DOHH2 (cell line): ENCODE measurements at regions not wholly inside any gene's neighbourhood (a gene's known extent, or its start where the extent isn't known, plus 50 kb on each side); places are given as distances from the start of the nearest gene placed in this dataset.

Experiments used
- H3F3A ChIP-seq: fragments of 200-600 bp; sonication (generic), shearing (Covaris generic); 2 replicates; pipeline ENCODE4 v1.6.0; 2016; ENCODE audit warnings: antibody characterized with exemption, mild to moderate bottlenecking; ENCODE audit not compliant: control insufficient read depth, insufficient read depth
- H3K27ac ChIP-seq: fragments of 200-600 bp; sonication (generic); 2 replicates; pipeline ENCODE4 v1.5.1; 2014; ENCODE audit warnings: low read depth, mild to moderate bottlenecking, low read length, moderate library complexity
- H3K27me3 ChIP-seq: fragments of 200-600 bp; sonication (generic); 2 replicates; pipeline ENCODE4 v1.6.1; 2014; ENCODE audit warnings: mild to moderate bottlenecking, low read length, mixed read lengths; ENCODE audit not compliant: control insufficient read depth
- H3K36me3 ChIP-seq: fragments of 200-600 bp; sonication (generic); 2 replicates; pipeline ENCODE4 v1.6.1; 2014; ENCODE audit warnings: mild to moderate bottlenecking, low read length, moderate library complexity, mixed read lengths; ENCODE audit not compliant: control insufficient read depth
- H3K4me1 ChIP-seq: fragments of 200-600 bp; sonication (generic); 2 replicates; pipeline ENCODE4 v1.6.1; 2014; ENCODE audit warnings: mild to moderate bottlenecking, low read length, mixed read lengths; ENCODE audit not compliant: control insufficient read depth
- H3K4me2 ChIP-seq: fragments of 200-600 bp; sonication (generic); 2 replicates; pipeline ENCODE4 v1.6.0; 2014; ENCODE audit warnings: mild to moderate bottlenecking, low read length, moderate library complexity
- H3K4me3 ChIP-seq: fragments of 200-600 bp; sonication (generic); 2 replicates; pipeline ENCODE4 v1.5.1; 2014; ENCODE audit warnings: mild to moderate bottlenecking, low read length, mixed read lengths
- H3K79me2 ChIP-seq: fragments of 200-600 bp; sonication (generic); 2 replicates; pipeline ENCODE4 v1.6.1; 2014; ENCODE audit warnings: mild to moderate bottlenecking, low read length, mixed read lengths; ENCODE audit not compliant: control insufficient read depth
- H3K9me2 ChIP-seq: fragments of 200-600 bp; sonication (generic); replicated peaks from 2 replicates; pipeline ENCODE4 v1.6.1; 2014; ENCODE audit warnings: mild to moderate bottlenecking, low read length, mixed read lengths; ENCODE audit not compliant: control insufficient read depth
- H3K9me3 ChIP-seq: fragments of 200-600 bp; sonication (generic); 2 replicates; pipeline ENCODE4 v1.6.1; 2014; ENCODE audit warnings: antibody characterized with exemption, low read length, mixed read lengths; ENCODE audit not compliant: control insufficient read depth, insufficient read depth
- H4K20me1 ChIP-seq: fragments of 200-600 bp; sonication (generic); 2 replicates; pipeline ENCODE4 v1.6.0; 2014; ENCODE audit warnings: low read depth, mild to moderate bottlenecking, antibody characterized with exemption, low read length, moderate library complexity; ENCODE audit not compliant: control insufficient read depth, insufficient read depth
- EZH2phosphoT487 ChIP-seq: fragments of 200-600 bp; sonication (generic); IDR thresholded peaks from 2 replicates; pipeline ENCODE4 v1.6.1; 2017; ENCODE audit warnings: borderline replicate concordance, mild to moderate bottlenecking, antibody characterized with exemption, low read length, moderate library complexity, mixed read lengths
- TF ChIP-seq, protein P1 (sequence below): fragments of 200-600 bp; sonication (generic); IDR thresholded peaks from one replicate; pipeline ENCODE4 v1.5.1; 2014; ENCODE audit warnings: antibody characterized with exemption, mild to moderate bottlenecking, low read depth, low read length; ENCODE audit not compliant: poor library complexity, severe bottlenecking

DNA sequence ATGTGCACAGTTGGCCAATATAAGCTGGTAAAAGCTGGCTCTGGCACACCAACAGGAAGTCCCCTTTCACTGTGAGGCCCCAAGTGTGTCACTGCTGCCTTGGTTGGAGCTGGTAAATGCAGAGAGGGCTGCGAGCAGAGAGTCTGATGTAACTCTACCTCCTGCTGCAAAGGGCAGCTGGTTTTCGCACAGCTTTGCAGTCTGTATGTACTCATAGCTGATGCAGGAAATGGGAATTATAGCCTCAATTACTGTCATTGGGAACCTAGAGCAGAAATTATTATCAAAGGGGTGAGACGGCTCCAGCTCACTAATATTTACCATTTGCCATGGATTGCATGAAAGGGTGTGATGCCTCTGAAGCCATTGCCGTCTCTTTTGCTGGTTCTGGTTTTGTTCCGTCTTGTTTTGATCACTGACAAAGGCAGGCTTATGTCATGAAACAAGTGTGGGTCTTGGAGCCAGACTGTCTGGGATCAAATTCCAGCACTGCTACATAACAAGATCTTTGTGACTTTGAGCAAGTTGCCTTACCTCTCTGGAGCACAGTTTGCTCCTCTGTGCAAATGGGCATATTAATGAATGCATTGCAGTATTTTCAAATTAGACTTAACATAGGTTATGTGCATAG is 124.3 kb upstream of the SLC25A48 start:
- Histone ChIP-seq H3K9me2 (no peaks in the 10 kb centered on the region), H3K9me3 (no peaks in the 10 kb centered on the region), H3K4me1 (no peaks in the 10 kb centered on the region), H3K36me3 (no peaks in the 10 kb centered on the region), H3K27me3 (peaks cover 3% of the 10 kb centered on the region; the same call in 1 of the 2 replicates), H3K4me2 (no peak overlapping the region), H3K27ac (no peak overlapping the region), H3F3A (no peaks in the 10 kb centered on the region), H3K4me3 (no peak overlapping the region), H3K79me2 (no peaks in the 10 kb centered on the region), H4K20me1 (no peaks in the 10 kb centered on the region)
- TF ChIP-seq EZH2phosphoT487, result no peak
- TF ChIP-seq, protein P1, sequence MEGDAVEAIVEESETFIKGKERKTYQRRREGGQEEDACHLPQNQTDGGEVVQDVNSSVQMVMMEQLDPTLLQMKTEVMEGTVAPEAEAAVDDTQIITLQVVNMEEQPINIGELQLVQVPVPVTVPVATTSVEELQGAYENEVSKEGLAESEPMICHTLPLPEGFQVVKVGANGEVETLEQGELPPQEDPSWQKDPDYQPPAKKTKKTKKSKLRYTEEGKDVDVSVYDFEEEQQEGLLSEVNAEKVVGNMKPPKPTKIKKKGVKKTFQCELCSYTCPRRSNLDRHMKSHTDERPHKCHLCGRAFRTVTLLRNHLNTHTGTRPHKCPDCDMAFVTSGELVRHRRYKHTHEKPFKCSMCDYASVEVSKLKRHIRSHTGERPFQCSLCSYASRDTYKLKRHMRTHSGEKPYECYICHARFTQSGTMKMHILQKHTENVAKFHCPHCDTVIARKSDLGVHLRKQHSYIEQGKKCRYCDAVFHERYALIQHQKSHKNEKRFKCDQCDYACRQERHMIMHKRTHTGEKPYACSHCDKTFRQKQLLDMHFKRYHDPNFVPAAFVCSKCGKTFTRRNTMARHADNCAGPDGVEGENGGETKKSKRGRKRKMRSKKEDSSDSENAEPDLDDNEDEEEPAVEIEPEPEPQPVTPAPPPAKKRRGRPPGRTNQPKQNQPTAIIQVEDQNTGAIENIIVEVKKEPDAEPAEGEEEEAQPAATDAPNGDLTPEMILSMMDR, result no peak

DNA sequence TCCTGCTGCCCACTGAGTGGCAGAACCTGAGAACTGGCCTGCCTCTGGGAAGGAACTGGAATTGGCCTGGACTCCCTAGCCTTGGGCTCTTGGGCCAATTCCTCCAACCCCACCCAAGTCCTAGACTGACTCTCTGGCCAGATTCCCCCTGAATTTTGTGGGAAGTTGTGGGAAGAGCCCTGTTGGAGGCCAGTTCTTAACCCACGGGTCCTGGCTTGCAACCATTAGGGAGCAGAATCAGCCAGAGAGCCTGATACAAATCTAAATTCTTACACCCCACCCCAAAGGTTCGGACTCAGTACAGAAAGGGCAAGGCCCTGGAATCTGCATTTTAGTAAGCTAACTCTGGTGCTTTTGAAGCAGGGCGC is 125.3 kb upstream of the SLC25A48 start:
- H3F3A ChIP-seq, result no peaks in the 10 kb centered on the region
- H3K9me2 ChIP-seq, result no peaks in the 10 kb centered on the region
- no peak overlapping the region for H3K4me3 ChIP-seq
- no peak overlapping the region for H3K27ac ChIP-seq
- no peaks in the 10 kb centered on the region for H3K4me1 ChIP-seq
- H4K20me1 ChIP-seq, result no peaks in the 10 kb centered on the region
- no peaks in the 10 kb centered on the region for H3K36me3 ChIP-seq
- peaks cover 4% of the 10 kb centered on the region; the same call in 1 of the 2 replicates for H3K27me3 ChIP-seq
- no peaks in the 10 kb centered on the region for H3K79me2 ChIP-seq
- TF ChIP-seq, protein P1, result no peak
- no peak for TF ChIP-seq EZH2phosphoT487
- no peak overlapping the region for H3K4me2 ChIP-seq
- H3K9me3 ChIP-seq, result no peaks in the 10 kb centered on the region

DNA sequence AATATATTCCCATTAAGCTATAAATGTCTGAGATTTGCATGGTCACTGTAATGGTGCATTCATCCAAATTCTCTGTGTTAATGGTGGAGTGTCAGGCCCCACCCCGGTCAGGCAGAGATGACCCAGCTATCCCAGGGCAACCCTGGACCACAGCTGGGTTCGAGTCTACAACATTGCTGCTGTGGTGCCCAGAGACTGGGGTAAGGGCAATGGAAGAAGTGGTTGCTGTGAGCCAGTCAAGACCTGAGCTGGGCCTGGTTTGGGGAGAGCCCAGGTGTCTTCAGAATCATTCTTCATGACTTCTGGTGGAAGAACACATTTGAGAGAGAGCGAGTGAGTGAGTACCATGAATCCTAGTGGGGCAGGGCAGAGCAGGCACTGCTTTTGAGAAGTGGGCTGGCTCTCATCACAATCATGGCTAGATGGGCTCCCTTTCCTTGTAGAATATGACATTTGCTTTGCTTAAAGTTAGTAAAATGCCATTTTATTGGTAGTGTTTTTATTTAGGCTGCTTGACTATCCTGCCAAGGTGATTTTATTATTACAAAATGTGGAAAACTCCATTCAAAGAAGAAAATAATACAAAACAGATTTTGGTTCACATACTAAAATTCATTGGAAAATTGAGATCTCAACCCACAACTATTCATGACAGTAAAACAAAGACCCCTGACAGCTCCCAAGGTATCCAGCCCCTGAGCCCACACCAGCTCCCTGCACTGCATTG is 125.8 kb upstream of the SLC25A48 start:
- Histone ChIP-seq H3K27me3 (peaks cover 4% of the 10 kb centered on the region; the same call in 1 of the 2 replicates), H3K4me3 (no peak overlapping the region), H3K79me2 (no peaks in the 10 kb centered on the region), H3K9me3 (no peaks in the 10 kb centered on the region), H3F3A (no peaks in the 10 kb centered on the region), H3K4me1 (no peaks in the 10 kb centered on the region), H3K36me3 (no peaks in the 10 kb centered on the region), H4K20me1 (no peaks in the 10 kb centered on the region), H3K4me2 (no peak overlapping the region), H3K9me2 (no peaks in the 10 kb centered on the region), H3K27ac (no peak overlapping the region)
- no peak for TF ChIP-seq EZH2phosphoT487
- TF ChIP-seq, protein P1, result no peak
